ENCODE measurements at regions not wholly inside any gene's neighbourhood (a gene's known extent, or its start where the extent isn't known, plus 50 kb on each side); places are given as distances from the start of the nearest gene placed in this dataset.
"Not testable (repeated sequence)": the region's sequence is repeated elsewhere in the genome, so short reads cannot be mapped to it uniquely, and the experiment has no call there.

GRCh38 chr6:19722999-19723398 lies 114.2 kb upstream of the ID4 start:
- DNase-seq (ENCODE audit: low spot score), result no peak

GRCh38 chr6:19723545-19723944 lies 113.6 kb upstream of the ID4 start:
- DNase-seq (ENCODE audit: low spot score), result no peak

- not testable (repeated sequence) for DNase-seq (ENCODE audit: low spot score)
Observed at GRCh38 chr6:19725436-19725835, 111.7 kb upstream of the ID4 start.

GRCh38 chr6:19731282-19731681 lies 105.9 kb upstream of the ID4 start:
- no peak for DNase-seq (ENCODE audit: low spot score)

GRCh38 chr6:19734061-19734460 lies 103.1 kb upstream of the ID4 start:
- no peak for DNase-seq (ENCODE audit: low spot score)

- no peak for DNase-seq (ENCODE audit: low spot score)
Observed at GRCh38 chr6:19734519-19734918, 102.7 kb upstream of the ID4 start.

GRCh38 chr6:19736066-19736465 lies 101.1 kb upstream of the ID4 start:
- no peak for DNase-seq (ENCODE audit: low spot score)

- DNase-seq (ENCODE audit: low spot score), result no peak
Observed at GRCh38 chr6:19738010-19738409, 99.2 kb upstream of the ID4 start.

GRCh38 chr6:19749722-19750121 lies 87.4 kb upstream of the ID4 start:
- DNase-seq (ENCODE audit: low spot score), result no peak

- DNase-seq (ENCODE audit: low spot score), result no peak
Observed at GRCh38 chr6:19752746-19753145, 84.4 kb upstream of the ID4 start.

- DNase-seq (ENCODE audit: low spot score), result no peak
Observed at GRCh38 chr6:19753826-19754225, 83.3 kb upstream of the ID4 start.

GRCh38 chr6:19754686-19755085 lies 82.5 kb upstream of the ID4 start:
- no peak for DNase-seq (ENCODE audit: low spot score)

- no peak for DNase-seq (ENCODE audit: low spot score)
Observed at GRCh38 chr6:19755181-19755580, 82.0 kb upstream of the ID4 start.

GRCh38 chr6:19757036-19757435 lies 80.1 kb upstream of the ID4 start:
- DNase-seq (ENCODE audit: low spot score), result no peak

- DNase-seq (ENCODE audit: low spot score), result no peak
Observed at GRCh38 chr6:19759117-19759880, 77.9 kb upstream of the ID4 start.

GRCh38 chr6:19761121-19761520 lies 76.0 kb upstream of the ID4 start:
- DNase-seq (ENCODE audit: low spot score), result no peak

GRCh38 chr6:19771753-19772336 lies 65.3 kb upstream of the ID4 start:
- DNase-seq (ENCODE audit: low spot score), result no peak

GRCh38 chr6:19772891-19773290 lies 64.3 kb upstream of the ID4 start:
- DNase-seq (ENCODE audit: low spot score), result no peak

GRCh38 chr6:19781269-19781668 lies 55.9 kb upstream of the ID4 start:
- DNase-seq (ENCODE audit: low spot score), result no peak

GRCh38 chr6:19782588-19782987 lies 54.6 kb upstream of the ID4 start:
- DNase-seq (ENCODE audit: low spot score), result no peak
